Transverse colon (tissue), 4 donors: ENCODE measurements at regions not wholly inside any gene's neighbourhood (a gene's known extent, or its start where the extent isn't known, plus 50 kb on each side); places are given as distances from the start of the nearest gene placed in this dataset.

Source experiments
- DNase-seq: peaks from one replicate; pipeline ENCODE4 v3.0.0-alpha.2; 2019
- H3K27ac ChIP-seq, 4 donors: fragments of 200-600 bp; sonication (generic); 2 replicates each; pipeline ENCODE4 v1.5.1; 2016 to 2018; ENCODE audit warnings: inconsistent platforms in 4 of 4
- H3K27me3 ChIP-seq: fragments of 200-600 bp; sonication (generic); 2 replicates; pipeline ENCODE4 v1.5.1; 2017; ENCODE audit warnings: inconsistent platforms
- H3K36me3 ChIP-seq, 4 donors: fragments of 200-600 bp; sonication (generic); 2 replicates each; pipeline ENCODE4 v1.5.1; 2017 to 2019; ENCODE audit warnings: inconsistent platforms in 4 of 4
- H3K4me1 ChIP-seq, 4 donors: fragments of 200-600 bp; sonication (generic); 2 replicates each; pipeline ENCODE4 v1.5.1; 2017 to 2020; ENCODE audit warnings: inconsistent platforms in 4 of 4
- H3K4me3 ChIP-seq, 4 donors: fragments of 200-600 bp; sonication (generic); 1 replicate in 1 of 4; 2 replicates in 3 of 4; pipeline versions ENCODE4 v1.5.1 to v1.6.1; 2017 to 2019; ENCODE audit warnings: inconsistent platforms in 4 of 4
- H3K9me3 ChIP-seq, 2 donors: fragments of 200-600 bp; sonication (generic); 2 replicates each; pipeline ENCODE4 v1.5.1; 2017 to 2019; ENCODE audit warnings: inconsistent platforms in 2 of 2
- CTCF ChIP-seq, 5 experiments: fragments of 200-600 bp in 3 of 5; fragments of 450-650 bp in 2 of 5; sonication (generic) in 3 of 5; IDR thresholded peaks; 1 replicate in 2 of 5; 2 replicates in 3 of 5; pipeline ENCODE4 v1.5.1; 2016 to 2017; ENCODE audit warnings: antibody characterized with exemption in 5 of 5, inconsistent platforms in 3 of 5, mild to moderate bottlenecking in 2 of 5, moderate library complexity in 1 of 5
- EP300 ChIP-seq: sonication (generic); formaldehyde crosslinking; IDR thresholded peaks from one replicate; pipeline ENCODE4 v1.6.1; 2017; ENCODE audit warnings: antibody characterized with exemption, low read depth
- POLR2A ChIP-seq: fragments of 450-650 bp; IDR thresholded peaks from one replicate; pipeline ENCODE4 v1.6.1; 2016; ENCODE audit warnings: antibody characterized with exemption, mild to moderate bottlenecking, moderate library complexity
- POLR2AphosphoS5 ChIP-seq, 3 donors: sonication (generic); formaldehyde crosslinking; IDR thresholded peaks; one replicate each; pipeline ENCODE4 v1.6.1; 2016; ENCODE audit warnings: antibody characterized with exemption in 3 of 3
- WGBS, 2 donors: methylation state at CpG; one replicate each; pipeline ENCODE4 v1.1.5; 2018; ENCODE audit warnings: low coverage in 1 of 2; 5-methylcytosine and 5-hydroxymethylcytosine counted together
- in situ Hi-C, 4 donors: fragments of 200-750 bp; cut with MboI; loops; one replicate each; pipeline versions ENCODE4 v1.15.0 to v1.15.1; 2017; ENCODE audit warnings: low sequenced_read_pairs in 3 of 4, low pct_ligation_motif_present in 1 of 4, low pct_unique_long_range_greater_than_20kb in 1 of 4
- intact Hi-C: fragments of 100-400 bp; cut with DNase I; formaldehyde crosslinking; loops from one replicate; pipeline ENCODE4 v1.15.1; 2023; ENCODE audit warnings: low total_unique reads

GRCh38 chr7:119711104-119711503, 561.9 kb upstream of the KCND2 start:
- H3K27me3 ChIP-seq: no peaks in the 10 kb centered on the region
- whole genome bisulfite sequencing, 2 donors: 50 to 58% methylated on average over 3 of the region's 3 CpGs
- no peaks in the 10 kb centered on the region for H3K9me3 ChIP-seq
- no peak for TF ChIP-seq POLR2A
- no peak for TF ChIP-seq CTCF (IDR thresholded peaks at IDR 0.05)
- no peak for TF ChIP-seq EP300
- no peak for TF ChIP-seq POLR2AphosphoS5 (IDR thresholded peaks at IDR 0.05)
- DNase-seq: no peak
- in situ Hi-C loops (no loop called here), intact Hi-C loops (no loop called here)
- H3K4me1 ChIP-seq: no peaks in the 10 kb centered on the region
- no peak overlapping the region for H3K4me3 ChIP-seq
- H3K36me3 ChIP-seq: no peaks in the 10 kb centered on the region
- no peak overlapping the region for H3K27ac ChIP-seq

- no peak overlapping the region for H3K27ac ChIP-seq
- intact Hi-C loops: no loop called here
- H3K4me1 ChIP-seq: no peaks in the 10 kb centered on the region
- no peak for DNase-seq
- TF ChIP-seq POLR2A (no peak), POLR2AphosphoS5 (IDR thresholded peaks at IDR 0.05) (no peak), EP300 (no peak), CTCF (IDR thresholded peaks at IDR 0.05) (no peak)
- H3K27me3 ChIP-seq: no peaks in the 10 kb centered on the region
- WGBS, 2 donors: 41 to 43% methylated on average over 3 to 4 of the region's 4 CpGs
- no peak overlapping the region for H3K4me3 ChIP-seq
- in situ Hi-C loops: no loop called here
- no peaks in the 10 kb centered on the region for H3K36me3 ChIP-seq
- no peaks in the 10 kb centered on the region for H3K9me3 ChIP-seq
Measured at GRCh38 chr7:119712886-119713462, 560.0 kb upstream of the KCND2 start.

- H3K36me3 ChIP-seq: no peaks in the 10 kb centered on the region
- 73 to 86% methylated on average over 4 to 7 of the region's 7 CpGs for WGBS, 2 donors
- H3K4me3 ChIP-seq: no peak overlapping the region
- no peak for DNase-seq
- H3K27me3 ChIP-seq: no peaks in the 10 kb centered on the region
- no peak for TF ChIP-seq POLR2AphosphoS5 (IDR thresholded peaks at IDR 0.05)
- no peak for TF ChIP-seq CTCF (IDR thresholded peaks at IDR 0.05)
- no peak for TF ChIP-seq EP300
- no peak for TF ChIP-seq POLR2A
- intact Hi-C loops: no loop called here
- no peaks in the 10 kb centered on the region for H3K4me1 ChIP-seq
- no peaks in the 10 kb centered on the region for H3K9me3 ChIP-seq
- no peak overlapping the region for H3K27ac ChIP-seq
- in situ Hi-C loops: no loop called here
Measured at GRCh38 chr7:119713606-119714005, 559.4 kb upstream of the KCND2 start.

- WGBS, 2 donors: 8% methylated on average over 1 of the region's 1 CpG; no CpG with 5 or more reads in 1 of the 2 donors
- no peak for TF ChIP-seq POLR2A
- DNase-seq: no peak
- Histone ChIP-seq H3K9me3 (no peaks in the 10 kb centered on the region), H3K4me1 (no peaks in the 10 kb centered on the region), H3K4me3 (no peak overlapping the region), H3K36me3 (no peaks in the 10 kb centered on the region), H3K27ac (no peak overlapping the region), H3K27me3 (no peaks in the 10 kb centered on the region)
- intact Hi-C loops: no loop called here
- in situ Hi-C loops: no loop called here
Measured at GRCh38 chr7:119720541-119720940, 552.4 kb upstream of the KCND2 start.
